ENCODE measurements at regions not wholly inside any gene's neighbourhood (a gene's known extent, or its start where the extent isn't known, plus 50 kb on each side); places are given as distances from the start of the nearest gene placed in this dataset.

DNA sequence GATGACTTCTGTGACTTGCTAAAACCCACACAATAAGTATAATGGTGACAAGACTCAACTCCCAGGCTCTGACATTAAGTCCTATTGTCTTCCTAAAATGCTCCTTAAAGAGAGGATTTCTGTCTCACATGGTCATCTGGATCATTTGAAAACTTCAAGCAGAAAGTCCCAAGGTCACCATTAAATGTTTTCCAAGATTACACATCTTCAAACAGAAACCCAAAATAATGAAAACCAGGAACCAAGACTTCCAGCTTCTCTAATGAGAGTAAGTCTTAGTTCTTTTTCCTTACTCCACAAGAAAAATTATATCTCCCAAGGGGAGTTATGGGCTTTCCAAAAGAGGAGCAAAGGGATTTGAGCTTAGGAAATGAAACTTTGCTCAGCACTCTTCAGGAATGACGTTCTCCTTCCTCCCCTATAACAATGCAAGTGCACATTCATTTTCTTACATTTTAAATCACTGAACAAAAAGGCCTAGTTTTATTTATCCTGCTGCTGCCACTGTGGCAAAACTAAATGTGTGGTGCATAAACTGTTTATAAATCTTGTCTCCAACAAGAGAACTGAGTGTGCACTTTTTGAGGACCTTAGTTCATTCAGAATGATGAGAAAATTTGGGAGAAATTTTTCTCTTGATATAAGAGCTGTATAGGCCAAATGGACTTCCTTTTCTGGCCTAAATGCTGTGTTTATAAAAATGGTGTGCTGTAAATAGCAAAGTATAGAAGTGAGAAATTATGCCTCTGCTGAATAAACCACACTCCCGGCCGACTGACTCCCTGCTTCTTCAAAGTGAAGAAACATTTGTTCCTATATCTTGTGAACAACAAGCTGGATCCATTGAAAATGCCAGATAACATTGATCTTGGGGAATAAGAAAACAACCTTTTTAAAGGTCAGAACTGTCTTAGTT lies 148.4 kb upstream of the PLEKHG7 start:
- TF ChIP-seq, protein P1, sequence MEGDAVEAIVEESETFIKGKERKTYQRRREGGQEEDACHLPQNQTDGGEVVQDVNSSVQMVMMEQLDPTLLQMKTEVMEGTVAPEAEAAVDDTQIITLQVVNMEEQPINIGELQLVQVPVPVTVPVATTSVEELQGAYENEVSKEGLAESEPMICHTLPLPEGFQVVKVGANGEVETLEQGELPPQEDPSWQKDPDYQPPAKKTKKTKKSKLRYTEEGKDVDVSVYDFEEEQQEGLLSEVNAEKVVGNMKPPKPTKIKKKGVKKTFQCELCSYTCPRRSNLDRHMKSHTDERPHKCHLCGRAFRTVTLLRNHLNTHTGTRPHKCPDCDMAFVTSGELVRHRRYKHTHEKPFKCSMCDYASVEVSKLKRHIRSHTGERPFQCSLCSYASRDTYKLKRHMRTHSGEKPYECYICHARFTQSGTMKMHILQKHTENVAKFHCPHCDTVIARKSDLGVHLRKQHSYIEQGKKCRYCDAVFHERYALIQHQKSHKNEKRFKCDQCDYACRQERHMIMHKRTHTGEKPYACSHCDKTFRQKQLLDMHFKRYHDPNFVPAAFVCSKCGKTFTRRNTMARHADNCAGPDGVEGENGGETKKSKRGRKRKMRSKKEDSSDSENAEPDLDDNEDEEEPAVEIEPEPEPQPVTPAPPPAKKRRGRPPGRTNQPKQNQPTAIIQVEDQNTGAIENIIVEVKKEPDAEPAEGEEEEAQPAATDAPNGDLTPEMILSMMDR (conservative IDR thresholded peaks at IDR 0.05; ENCODE audit: low read depth, low read length): no peak
- TF ChIP-seq EZH2 (IDR thresholded peaks at IDR 0.05; ENCODE audit: low read length, unreplicated experiment): no peak
- TF ChIP-seq EZH2phosphoT487 (IDR thresholded peaks at IDR 0.05; ENCODE audit: borderline replicate concordance, low read length): no peak
